HK-2 (cell line): ENCODE measurements at regions not wholly inside any gene's neighbourhood (a gene's known extent, or its start where the extent isn't known, plus 50 kb on each side); places are given as distances from the start of the nearest gene placed in this dataset.

ENCODE experiments used
- DNase-seq: peaks from one replicate; pipeline ENCODE4 v3.0.0-alpha.2; 2018; ENCODE audit not compliant: unreplicated experiment

- DNase-seq = no peak
Observed at GRCh38 chr9:26313108-26313507, 579.5 kb downstream of the CAAP1 start.

DNA sequence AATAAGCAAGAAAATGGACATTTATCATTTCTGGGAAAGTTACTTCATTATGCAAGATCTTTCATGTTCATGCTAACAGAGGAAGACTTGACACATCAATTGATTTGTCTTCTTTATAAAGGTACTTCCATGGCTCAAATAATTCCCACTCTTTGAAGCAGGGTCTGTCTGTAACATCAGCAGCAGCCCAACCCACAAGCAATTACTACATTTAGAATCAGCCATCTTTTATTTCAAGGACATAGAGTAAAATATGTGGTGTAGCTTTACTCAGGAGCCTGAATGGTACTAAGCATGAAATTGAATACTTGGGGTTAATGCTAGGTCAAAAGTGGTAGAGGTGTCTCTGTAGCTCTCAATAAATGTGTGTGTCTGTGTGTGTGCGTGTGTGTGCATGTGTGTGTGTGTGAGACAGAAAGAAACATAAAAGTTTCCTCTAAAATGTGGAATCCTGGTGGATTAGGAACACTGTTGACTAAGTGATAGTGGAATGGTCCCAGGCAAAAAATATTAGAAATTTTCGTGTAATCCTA lies 581.1 kb downstream of the CAAP1 start:
- no peak for DNase-seq

- no peak for DNase-seq
Observed at GRCh38 chr9:26310294-26310693, 582.3 kb downstream of the CAAP1 start.

DNA sequence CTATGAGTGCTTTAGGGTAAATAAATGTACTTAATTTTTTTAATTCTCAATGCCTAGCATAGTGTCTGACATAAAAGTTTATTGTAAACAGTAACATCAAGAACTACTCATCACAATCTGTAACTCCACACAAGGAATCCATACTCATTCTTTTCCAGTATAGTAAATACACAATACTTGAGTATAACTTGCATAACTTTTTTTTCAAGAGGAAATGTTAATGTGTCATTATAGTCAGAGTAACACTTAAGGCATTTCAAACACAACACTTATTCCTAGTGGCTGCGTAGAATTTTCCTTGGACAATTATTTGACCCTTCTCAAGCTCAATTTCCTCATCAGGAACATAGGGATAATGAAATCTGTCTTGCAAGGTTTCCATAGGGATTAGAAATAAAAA lies 584.3 kb downstream of the CAAP1 start:
- no peak for DNase-seq

- no peak for DNase-seq
Observed at GRCh38 chr9:26301659-26302058, 590.9 kb downstream of the CAAP1 start.

GRCh38 chr9:26301046-26301445 lies 591.6 kb downstream of the CAAP1 start:
- no peak for DNase-seq

- DNase-seq = peak; percentile 31
Observed at GRCh38 chr9:26296910-26297572, 595.6 kb downstream of the CAAP1 start.

DNA sequence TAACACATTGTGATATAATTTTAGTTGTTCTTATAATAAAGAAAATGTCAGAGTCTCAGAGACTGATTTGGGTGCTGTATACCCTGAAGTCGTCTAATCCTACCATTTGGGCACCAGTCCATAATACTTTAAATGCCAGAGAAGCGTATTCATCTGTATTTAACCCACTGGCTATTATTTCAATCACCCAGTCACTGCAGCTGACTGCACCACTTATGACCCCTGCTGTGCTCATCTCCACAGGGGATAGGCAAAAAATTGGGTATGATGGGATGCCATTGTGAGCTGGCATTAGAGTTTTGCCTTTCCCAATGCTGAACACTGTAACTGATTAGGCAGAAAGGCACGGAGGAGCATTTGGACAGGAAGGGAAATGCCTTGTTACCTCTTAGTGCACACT lies 599.7 kb downstream of the CAAP1 start:
- peak; percentile 71 for DNase-seq

DNA sequence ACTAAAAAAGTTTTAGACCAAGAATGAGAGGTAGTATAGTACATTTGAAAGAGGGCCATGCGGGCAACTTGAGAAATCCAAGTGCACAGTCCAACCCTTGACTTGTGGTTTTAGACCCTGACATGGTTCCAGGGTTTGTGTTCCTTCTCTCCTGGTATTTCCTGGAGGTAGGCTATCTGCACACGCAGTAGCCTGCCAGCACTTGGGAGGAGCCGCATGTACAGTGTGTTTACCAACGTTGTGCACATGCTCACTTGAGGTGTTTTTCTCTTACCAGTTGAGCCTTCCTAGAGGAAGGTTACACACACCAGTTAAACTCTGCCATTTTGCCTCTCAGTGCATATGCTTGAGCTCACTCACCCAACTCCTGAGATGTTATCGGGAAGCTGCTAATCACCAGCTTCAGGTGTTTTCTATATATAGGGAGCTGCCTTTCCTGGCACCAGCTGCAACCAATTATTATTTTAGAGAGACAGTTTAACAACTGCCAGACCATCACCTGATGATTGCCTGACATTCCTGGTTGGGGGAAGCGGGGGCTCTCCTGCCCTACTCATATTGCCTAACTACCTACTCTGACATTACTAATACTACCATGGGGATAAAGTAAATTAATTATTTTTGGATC lies 593.4 kb upstream of the TUSC1 start:
- DNase-seq = no peak

DNA sequence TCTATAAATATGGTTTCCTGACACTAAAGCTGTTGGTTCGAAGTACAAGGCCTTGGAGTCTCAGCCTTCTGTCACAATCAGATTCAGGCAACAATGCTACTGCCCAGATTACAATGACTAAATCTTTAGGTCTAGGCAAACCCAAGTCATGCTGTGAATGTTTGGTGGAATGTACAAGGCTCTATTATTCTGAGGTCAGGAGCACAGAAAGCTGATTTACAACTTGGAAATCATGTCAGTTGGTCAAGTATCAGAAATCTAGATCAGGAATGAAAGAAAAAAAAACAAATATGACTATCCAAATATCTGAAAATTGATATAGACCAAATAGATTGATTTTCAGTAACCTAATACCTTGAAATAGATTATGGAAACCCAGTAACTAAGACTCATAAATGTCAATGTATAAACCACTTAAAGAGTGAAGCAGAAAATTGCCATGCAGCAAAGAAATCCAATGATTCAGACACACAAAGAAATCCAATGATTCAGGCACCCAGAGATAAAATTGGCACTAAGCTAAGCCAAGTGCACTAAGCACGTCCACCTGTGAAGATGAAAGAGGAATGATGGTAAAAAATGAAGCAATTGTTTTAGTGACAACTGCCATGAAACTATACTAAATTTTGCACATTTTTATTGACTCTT lies 588.0 kb upstream of the TUSC1 start:
- DNase-seq = no peak

DNA sequence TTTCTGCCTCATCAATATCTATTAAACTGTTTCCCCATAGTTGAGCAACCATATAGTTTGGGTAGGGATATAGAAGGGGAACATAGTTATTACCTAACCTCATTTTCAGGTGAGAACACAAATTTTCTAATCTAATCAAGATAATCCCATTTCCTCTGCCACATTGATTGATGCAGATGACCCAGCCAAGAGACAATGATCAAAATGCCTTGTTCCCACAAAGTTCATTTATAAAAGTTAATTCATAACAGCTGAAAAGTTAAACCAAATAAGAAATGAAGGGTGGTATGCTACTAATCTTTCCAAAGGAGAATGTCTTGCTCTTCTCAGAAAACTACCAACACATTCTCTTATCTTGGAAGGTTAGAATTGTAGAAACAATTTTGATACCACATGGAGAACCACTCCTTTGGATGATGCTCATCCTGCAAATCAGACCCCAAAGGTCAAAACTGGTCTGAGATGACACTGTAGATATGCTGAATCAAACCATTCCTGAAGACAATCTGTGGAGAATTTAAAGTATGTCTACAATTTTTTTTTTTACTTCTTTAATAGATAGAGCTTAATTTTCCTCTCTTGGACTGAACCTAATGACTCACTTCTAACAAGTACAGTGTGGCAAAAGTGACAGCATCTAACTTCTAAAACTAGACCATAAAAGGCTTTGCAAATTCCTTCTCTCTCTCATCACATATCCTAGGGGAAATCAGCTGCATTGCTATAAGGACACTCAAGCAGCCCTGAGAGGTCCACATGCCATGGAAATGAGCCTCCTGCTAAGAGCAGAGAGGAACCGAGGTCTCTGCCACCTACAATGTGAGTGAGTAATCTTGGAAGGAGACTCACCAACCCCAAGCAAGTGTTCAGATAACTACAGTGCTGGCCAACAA lies 586.7 kb upstream of the TUSC1 start:
- peak; percentile 70 for DNase-seq

DNA sequence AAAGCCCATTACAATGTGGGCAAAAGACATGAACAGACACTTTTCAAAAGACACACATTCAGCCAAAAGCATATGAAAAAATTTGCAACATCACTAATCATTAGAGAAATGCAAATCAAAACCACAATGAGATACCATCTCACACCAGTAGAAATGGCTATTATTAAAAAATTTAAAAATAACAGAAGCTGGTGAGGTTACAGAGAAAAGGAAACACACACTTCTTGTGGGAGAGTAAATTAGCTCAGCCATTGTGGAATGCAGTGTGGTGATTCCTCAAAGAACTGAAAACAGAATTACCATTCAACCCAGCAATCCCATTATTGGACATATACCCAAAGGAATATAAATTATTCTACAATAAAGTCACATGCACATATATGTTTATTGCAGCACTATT lies 585.2 kb upstream of the TUSC1 start:
- DNase-seq = no peak

- DNase-seq = no peak
Observed at GRCh38 chr9:26262421-26263107, 584.3 kb upstream of the TUSC1 start.

GRCh38 chr9:26261503-26262330 lies 583.5 kb upstream of the TUSC1 start:
- peak; percentile 60 for DNase-seq

- DNase-seq = no peak
Observed at GRCh38 chr9:26260238-26260637, 582.0 kb upstream of the TUSC1 start.

DNA sequence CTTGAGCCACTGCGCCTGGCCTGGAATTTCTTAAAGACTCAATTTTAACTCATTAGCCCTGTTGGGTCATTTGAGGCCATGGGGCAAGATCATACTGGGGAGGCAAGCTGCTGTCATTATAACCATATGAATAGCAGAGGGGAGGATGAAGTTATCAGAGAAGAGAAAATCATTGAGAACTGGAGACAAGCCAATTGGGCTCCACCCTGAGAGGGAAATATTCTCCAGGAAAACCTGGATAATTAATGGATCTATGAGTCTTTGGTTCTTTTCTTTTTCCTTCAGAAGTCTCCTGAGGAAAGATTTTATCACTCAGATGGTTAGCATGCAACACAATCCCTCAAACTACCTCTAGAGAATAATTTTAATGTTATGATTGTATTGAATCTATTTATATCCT lies 569.6 kb upstream of the TUSC1 start:
- DNase-seq = no peak

GRCh38 chr9:26244661-26245451 lies 566.6 kb upstream of the TUSC1 start:
- no peak for DNase-seq

DNA sequence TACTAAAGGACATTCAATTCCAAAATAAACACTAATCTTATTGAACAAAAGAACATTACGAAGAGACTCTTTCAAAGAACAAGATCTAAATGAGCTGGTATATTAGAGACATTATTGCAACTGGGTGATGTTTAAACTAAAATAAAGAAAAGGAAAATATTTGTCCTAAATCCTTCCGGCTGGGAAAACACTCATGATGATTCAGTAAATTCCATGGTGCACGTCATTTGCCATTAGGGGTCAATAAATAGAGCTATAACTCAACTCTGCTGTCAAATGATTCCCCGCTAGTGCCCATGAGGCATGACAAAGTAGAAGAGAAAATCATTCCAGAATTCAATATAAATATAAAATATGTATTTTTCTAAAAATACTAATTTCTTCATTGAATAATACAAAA lies 565.5 kb upstream of the TUSC1 start:
- no peak for DNase-seq

DNA sequence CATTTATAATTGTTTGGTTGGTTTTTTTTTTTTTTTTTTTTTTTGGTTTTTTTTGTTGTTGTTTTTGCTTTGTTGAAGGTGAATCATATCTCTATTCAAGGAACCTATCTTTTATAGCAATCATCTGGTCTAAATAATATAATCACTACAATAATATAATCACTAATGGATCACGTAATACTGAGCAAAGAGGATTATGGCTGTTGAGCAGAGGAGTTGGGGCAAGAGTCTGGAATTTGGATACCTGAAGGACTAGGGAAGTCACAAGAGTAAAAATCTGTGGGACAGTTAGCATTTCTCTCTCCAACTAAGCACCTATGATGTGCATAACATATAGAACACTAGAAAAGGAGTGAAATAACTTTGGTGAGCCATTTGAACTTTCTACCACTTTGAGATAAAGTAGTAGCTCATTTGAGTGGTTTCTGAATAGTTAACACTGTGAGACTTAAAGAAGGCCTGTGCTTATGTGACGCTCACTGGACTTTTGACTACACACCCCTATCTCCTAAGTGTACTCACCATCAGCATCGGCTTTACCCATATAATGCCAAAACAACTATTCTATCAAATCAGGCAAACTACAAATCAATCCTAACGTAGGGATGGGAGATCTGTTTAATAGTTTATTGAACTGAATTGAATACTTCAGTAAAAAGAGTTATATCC lies 564.9 kb upstream of the TUSC1 start:
- no peak for DNase-seq
